Endodermal cell (in vitro differentiated cells): ENCODE measurements at regions not wholly inside any gene's neighbourhood (a gene's known extent, or its start where the extent isn't known, plus 50 kb on each side); places are given as distances from the start of the nearest gene placed in this dataset.

Source experiments
- DNase-seq: peaks from one replicate; pipeline ENCODE4 v3.0.0-alpha.2; 2017
- H3K27ac ChIP-seq: 2 replicates; pipeline ENCODE4 v1.5.1; 2013; ENCODE audit warnings: mild to moderate bottlenecking, low read depth, low read length, moderate library complexity
- H3K27me3 ChIP-seq: 2 replicates; pipeline ENCODE4 v1.6.1; 2013; ENCODE audit warnings: mild to moderate bottlenecking, low read length, moderate library complexity; ENCODE audit not compliant: insufficient read depth, control insufficient read depth, poor library complexity, severe bottlenecking
- H3K36me3 ChIP-seq: 2 replicates; pipeline ENCODE4 v1.7.0; 2013; ENCODE audit warnings: mild to moderate bottlenecking, low read length, moderate library complexity; ENCODE audit not compliant: control insufficient read depth, insufficient read depth
- H3K4me1 ChIP-seq: one replicate; pipeline ENCODE4 v1.7.0; 2013; ENCODE audit warnings: low read length; ENCODE audit not compliant: control insufficient read depth, insufficient read depth
- H3K4me3 ChIP-seq: 2 replicates; pipeline ENCODE4 v1.5.1; 2013; ENCODE audit warnings: mild to moderate bottlenecking, low read length, moderate library complexity
- H3K9ac ChIP-seq: 2 replicates; pipeline ENCODE4 v1.6.1; 2013; ENCODE audit warnings: mild to moderate bottlenecking, low read length, moderate library complexity; ENCODE audit not compliant: poor library complexity, severe bottlenecking; ENCODE audit errors: extremely low read depth
- H3K9me3 ChIP-seq: 2 replicates; pipeline ENCODE4 v1.6.1; 2013; ENCODE audit warnings: mild to moderate bottlenecking, low read length, moderate library complexity; ENCODE audit not compliant: control insufficient read depth
- H3K27ac Mint-ChIP-seq: 2 replicates; pipeline ENCODE4 v1.8.0; 2020; ENCODE audit warnings: mixed read lengths
- H3K27me3 Mint-ChIP-seq: 2 replicates; pipeline ENCODE4 v1.8.0; 2021; ENCODE audit warnings: mild to moderate bottlenecking, mixed read lengths; ENCODE audit not compliant: insufficient read depth
- H3K36me3 Mint-ChIP-seq: 2 replicates; pipeline ENCODE4 v1.8.0; 2020; ENCODE audit warnings: low read depth, mixed read lengths
- H3K4me1 Mint-ChIP-seq: 2 replicates; pipeline ENCODE4 v1.8.0; 2020; ENCODE audit warnings: mixed read lengths
- H3K4me3 Mint-ChIP-seq: 2 replicates; pipeline ENCODE4 v1.8.0; 2020; ENCODE audit warnings: mild to moderate bottlenecking, moderate library complexity, mixed read lengths
- H3K9me3 Mint-ChIP-seq: 2 replicates; pipeline ENCODE4 v1.8.0; 2020; ENCODE audit warnings: mild to moderate bottlenecking, mixed read lengths
- CTCF ChIP-seq: fragments of 200-600 bp; sonication (generic); conservative IDR thresholded peaks from 2 replicates; pipeline ENCODE4 v1.5.0; 2021; ENCODE audit warnings: antibody characterized with exemption, mild to moderate bottlenecking
- WGBS, 2 experiments: methylation state at CpG; one replicate each; pipeline versions ENCODE4 v1.1.5 to v1.1.7; 2013; ENCODE audit warnings: missing lambda C conversion rate in 2 of 2, mixed read lengths in 1 of 2; ENCODE audit not compliant: insufficient coverage in 1 of 2, insufficient read length in 1 of 2; 5-methylcytosine and 5-hydroxymethylcytosine counted together

- Histone ChIP-seq H3K27ac (no peak overlapping the region), H3K27me3 (no peaks in the 10 kb centered on the region), H3K9me3 (no peaks in the 10 kb centered on the region), H3K4me3 (no peak overlapping the region), H3K9ac (no peak overlapping the region), H3K4me1 (peaks cover 42% of the 10 kb centered on the region), H3K36me3 (no peaks in the 10 kb centered on the region)
- no peaks in the 10 kb centered on the region for H3K27me3 Mint-ChIP-seq
- 33 to 86% methylated on average over 1 to 4 of the region's 4 CpGs for WGBS, 2 experiments
- DNase-seq: no peak
- no peaks in the 10 kb centered on the region for H3K9me3 Mint-ChIP-seq
- H3K36me3 Mint-ChIP-seq: no peaks in the 10 kb centered on the region
- no peak for TF ChIP-seq CTCF
- no peak overlapping the region for H3K27ac Mint-ChIP-seq
- no peak overlapping the region for H3K4me3 Mint-ChIP-seq
- H3K4me1 Mint-ChIP-seq: peaks cover 55% of the 10 kb centered on the region
Measured at GRCh38 chr3:150129166-150129565, 158.5 kb upstream of the PFN2 start.

- H3K27ac Mint-ChIP-seq: no peak overlapping the region
- no peaks in the 10 kb centered on the region for H3K27me3 ChIP-seq
- no peak overlapping the region for H3K4me3 Mint-ChIP-seq
- no peak for TF ChIP-seq CTCF
- no peaks in the 10 kb centered on the region for H3K27me3 Mint-ChIP-seq
- no peaks in the 10 kb centered on the region for H3K36me3 ChIP-seq
- no peak overlapping the region for H3K9ac ChIP-seq
- H3K9me3 Mint-ChIP-seq: no peaks in the 10 kb centered on the region
- H3K27ac ChIP-seq: no peak overlapping the region
- DNase-seq: no peak
- 47 to 62% methylated on average over 2 to 3 of the region's 3 CpGs for WGBS, 2 experiments
- H3K36me3 Mint-ChIP-seq: no peaks in the 10 kb centered on the region
- H3K4me3 ChIP-seq: no peak overlapping the region
- peaks cover 40% of the 10 kb centered on the region for H3K4me1 ChIP-seq
- H3K4me1 Mint-ChIP-seq: peaks cover 54% of the 10 kb centered on the region
- no peaks in the 10 kb centered on the region for H3K9me3 ChIP-seq
Measured at GRCh38 chr3:150128126-150128525, 157.4 kb upstream of the PFN2 start.

- H3K9me3 ChIP-seq: peaks cover 4% of the 10 kb centered on the region
- no peaks in the 10 kb centered on the region for H3K36me3 Mint-ChIP-seq
- DNase-seq: no peak
Measured at GRCh38 chr3:150127011-150127490, 156.4 kb upstream of the PFN2 start.

More at GRCh38 chr3:150127011-150127490, 156.4 kb upstream of the PFN2 start:
- peak overlapping the region; percentile 25 for H3K4me3 ChIP-seq
- 77 to 95% methylated on average over 4 to 7 of the region's 7 CpGs for WGBS, 2 experiments
- H3K4me1 ChIP-seq: peaks cover 38% of the 10 kb centered on the region
- no peak overlapping the region for H3K4me3 Mint-ChIP-seq
- H3K27me3 Mint-ChIP-seq: no peaks in the 10 kb centered on the region
- no peaks in the 10 kb centered on the region for H3K27me3 ChIP-seq
- no peak overlapping the region for H3K27ac ChIP-seq
- H3K27ac Mint-ChIP-seq: peak overlapping the region; percentile 42
- H3K9ac ChIP-seq: no peak overlapping the region
- no peak for TF ChIP-seq CTCF
- H3K4me1 Mint-ChIP-seq: peaks cover 43% of the 10 kb centered on the region
- no peaks in the 10 kb centered on the region for H3K9me3 Mint-ChIP-seq
- H3K36me3 ChIP-seq: no peaks in the 10 kb centered on the region
